Keratinocyte (primary cell): ENCODE measurements at regions not wholly inside any gene's neighbourhood (a gene's known extent, or its start where the extent isn't known, plus 50 kb on each side); places are given as distances from the start of the nearest gene placed in this dataset.

Source experiments
- DNase-seq: peaks from one replicate; pipeline ENCODE4 v3.0.0-alpha.2; 2011; ENCODE audit warnings: low read depth, missing footprints, low spot score
- FAIRE-seq: peaks from 2 replicates; lab custom pipeline; 2011; peaks lifted over from hg19 to GRCh38; lab: Jason Lieb, UNC
- H2AFZ ChIP-seq: 2 replicates; pipeline ENCODE4 v1.6.0; 2012; ENCODE audit warnings: low read length, control low read depth, inconsistent platforms; ENCODE audit not compliant: control insufficient read depth
- H3K27ac ChIP-seq: 2 replicates; pipeline ENCODE4 v1.5.1; 2011; ENCODE audit warnings: low read length; ENCODE audit not compliant: control insufficient read depth, insufficient read depth
- H3K27me3 ChIP-seq: 3 replicates; pipeline ENCODE4 v1.6.0; 2011; ENCODE audit warnings: low read length; ENCODE audit not compliant: control insufficient read depth, insufficient read depth; ENCODE audit errors: extremely low read depth
- H3K36me3 ChIP-seq, 2 experiments: 2 replicates in 1 of 2; 3 replicates in 1 of 2; pipeline ENCODE4 v1.5.1; 2011; ENCODE audit warnings: low read length in 2 of 2, mild to moderate bottlenecking in 1 of 2; ENCODE audit not compliant: control insufficient read depth in 2 of 2, insufficient read depth in 2 of 2; ENCODE audit errors: extremely low read depth in 1 of 2
- H3K4me1 ChIP-seq: 3 replicates; pipeline ENCODE4 v1.5.1; 2011; ENCODE audit warnings: low read length; ENCODE audit not compliant: control insufficient read depth, insufficient read depth; ENCODE audit errors: extremely low read depth
- H3K4me2 ChIP-seq: 3 replicates; pipeline ENCODE4 v1.6.0; 2011; ENCODE audit warnings: low read depth, low read length; ENCODE audit not compliant: control insufficient read depth, insufficient read depth; ENCODE audit errors: extremely low read depth
- H3K4me3 ChIP-seq, 3 experiments: fragments of 200-600 bp in 1 of 3; sonication (generic) in 1 of 3; 2 replicates in 2 of 3; 3 replicates in 1 of 3; pipeline ENCODE4 v1.5.1; 2011 to 2016; ENCODE audit warnings: low read length in 3 of 3, mild to moderate bottlenecking in 3 of 3, control low read depth in 2 of 3, inconsistent platforms in 1 of 3, low read depth in 1 of 3, mixed read lengths in 1 of 3, mixed run types in 1 of 3, moderate library complexity in 1 of 3; ENCODE audit not compliant: control insufficient read depth in 2 of 3, insufficient read depth in 2 of 3; ENCODE audit errors: extremely low read depth in 1 of 3
- H3K79me2 ChIP-seq: 2 replicates; pipeline ENCODE4 v1.6.0; 2012; ENCODE audit warnings: low read length; ENCODE audit not compliant: control insufficient read depth, insufficient read depth
- H3K9ac ChIP-seq: 3 replicates; pipeline ENCODE4 v1.6.0; 2011; ENCODE audit warnings: low read length; ENCODE audit not compliant: control insufficient read depth, insufficient read depth; ENCODE audit errors: extremely low read depth
- H3K9me1 ChIP-seq: 3 replicates; pipeline ENCODE4 v1.6.0; 2011; ENCODE audit warnings: low read length; ENCODE audit not compliant: control insufficient read depth, insufficient read depth; ENCODE audit errors: extremely low read depth
- H3K9me3 ChIP-seq: 2 replicates; pipeline ENCODE4 v1.5.1; 2012; ENCODE audit warnings: low read depth, low read length; ENCODE audit not compliant: control insufficient read depth
- H4K20me1 ChIP-seq: 3 replicates; pipeline ENCODE4 v1.6.0; 2011; ENCODE audit warnings: low read length; ENCODE audit not compliant: control insufficient read depth, insufficient read depth; ENCODE audit errors: extremely low read depth
- EZH2 ChIP-seq: IDR thresholded peaks from one replicate; pipeline ENCODE4 v1.6.1; 2012; ENCODE audit warnings: inconsistent platforms, mild to moderate bottlenecking, low read length, moderate library complexity
- dilution Hi-C: fragments of 300-500 bp; cut with MboI; formaldehyde crosslinking; loops from one replicate; pipeline ENCODE4 v1.7.0; 2020; ENCODE audit warnings: low sequenced_read_pairs; ENCODE audit not compliant: extremely low pct_ligation_motif_present
- TF ChIP-seq, protein P1 (sequence below), 3 experiments: IDR thresholded peaks in 1 of 3; conservative IDR thresholded peaks in 1 of 3; optimal IDR thresholded peaks in 1 of 3; 2 replicates in 2 of 3; 3 replicates in 1 of 3; pipeline versions ENCODE3 to v1.5.1; 2011; ENCODE audit warnings: low read length in 3 of 3, mild to moderate bottlenecking in 3 of 3, moderate library complexity in 2 of 3, control low read depth in 1 of 3, inconsistent platforms in 1 of 3; ENCODE audit not compliant: insufficient read depth in 2 of 3; ENCODE audit errors: extremely low read depth in 1 of 3

DNA sequence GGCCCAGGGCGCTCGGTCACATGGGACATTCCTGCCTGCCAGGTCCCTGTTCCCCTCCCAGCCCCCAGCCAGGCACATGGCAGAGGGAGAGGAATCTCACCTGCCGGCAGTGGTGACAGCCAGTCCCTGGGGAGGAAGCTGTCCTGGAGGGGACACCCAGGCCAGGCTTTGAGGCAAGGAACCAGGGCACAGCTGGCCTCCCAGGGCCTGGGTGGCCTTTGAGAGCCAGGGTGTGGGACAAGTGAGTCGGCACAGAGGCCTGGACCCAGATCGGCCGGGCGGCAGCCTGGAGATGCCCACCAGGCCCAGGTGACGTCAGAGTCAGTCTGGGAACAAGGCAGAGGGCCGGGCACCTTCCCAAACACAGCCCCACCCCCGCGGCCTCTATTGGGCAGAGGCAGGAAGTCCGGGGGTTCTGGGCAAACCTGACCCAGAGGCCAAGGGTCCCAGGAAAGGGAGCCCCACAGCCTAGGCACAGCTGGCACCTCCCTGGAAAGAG, 65.0 kb upstream of the CFAP46 start:
- Histone ChIP-seq H3K27ac (no peak overlapping the region), H3K4me3 (no peak overlapping the region), H3K36me3 (no peaks in the 10 kb centered on the region), H3K79me2 (no peaks in the 10 kb centered on the region), H3K4me2 (no peak overlapping the region), H4K20me1 (no peaks in the 10 kb centered on the region), H3K9ac (no peak overlapping the region), H2AFZ (no peak overlapping the region), H3K27me3 (peaks cover 7% of the 10 kb centered on the region), H3K9me3 (peaks cover 3% of the 10 kb centered on the region), H3K9me1 (no peaks in the 10 kb centered on the region), H3K4me1 (peaks cover 5% of the 10 kb centered on the region)
- TF ChIP-seq EZH2: no peak
- TF ChIP-seq, protein P1, sequence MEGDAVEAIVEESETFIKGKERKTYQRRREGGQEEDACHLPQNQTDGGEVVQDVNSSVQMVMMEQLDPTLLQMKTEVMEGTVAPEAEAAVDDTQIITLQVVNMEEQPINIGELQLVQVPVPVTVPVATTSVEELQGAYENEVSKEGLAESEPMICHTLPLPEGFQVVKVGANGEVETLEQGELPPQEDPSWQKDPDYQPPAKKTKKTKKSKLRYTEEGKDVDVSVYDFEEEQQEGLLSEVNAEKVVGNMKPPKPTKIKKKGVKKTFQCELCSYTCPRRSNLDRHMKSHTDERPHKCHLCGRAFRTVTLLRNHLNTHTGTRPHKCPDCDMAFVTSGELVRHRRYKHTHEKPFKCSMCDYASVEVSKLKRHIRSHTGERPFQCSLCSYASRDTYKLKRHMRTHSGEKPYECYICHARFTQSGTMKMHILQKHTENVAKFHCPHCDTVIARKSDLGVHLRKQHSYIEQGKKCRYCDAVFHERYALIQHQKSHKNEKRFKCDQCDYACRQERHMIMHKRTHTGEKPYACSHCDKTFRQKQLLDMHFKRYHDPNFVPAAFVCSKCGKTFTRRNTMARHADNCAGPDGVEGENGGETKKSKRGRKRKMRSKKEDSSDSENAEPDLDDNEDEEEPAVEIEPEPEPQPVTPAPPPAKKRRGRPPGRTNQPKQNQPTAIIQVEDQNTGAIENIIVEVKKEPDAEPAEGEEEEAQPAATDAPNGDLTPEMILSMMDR (optimal IDR thresholded peaks at IDR 0.05 in 1 of 3, IDR thresholded peaks at IDR 0.05 in 1 of 3, conservative IDR thresholded peaks at IDR 0.05 in 1 of 3; ENCODE audit: extremely low read depth in 1 of 3, insufficient read depth in 2 of 3, low read length in 3 of 3): no peak
- DNase-seq (no peak), FAIRE-seq (no peak)
- dilution Hi-C loops: no loop called here

DNA sequence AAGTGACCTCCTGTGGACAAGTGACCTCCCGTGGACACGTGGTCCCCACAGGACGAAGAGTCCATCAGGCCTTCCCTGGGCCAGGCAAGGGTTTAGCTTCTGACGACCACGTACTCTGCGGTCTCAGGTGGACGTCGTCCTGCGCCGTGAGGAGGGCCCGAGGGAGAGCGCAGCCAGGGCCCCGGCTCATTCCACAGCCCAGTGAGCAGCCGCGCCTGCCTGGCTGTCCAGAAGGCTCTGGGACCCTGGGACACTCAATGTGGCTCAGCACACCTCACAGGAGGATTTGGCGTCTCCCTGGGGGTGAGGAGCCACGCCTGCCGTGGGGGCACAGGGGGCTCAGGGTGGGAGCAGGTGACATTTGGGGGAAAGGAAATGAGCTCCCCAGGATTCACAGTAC, 64.4 kb upstream of the CFAP46 start:
- no peak for DNase-seq
- no peak overlapping the region for H3K27ac ChIP-seq
- H3K9me1 ChIP-seq: no peaks in the 10 kb centered on the region
- peaks cover 3% of the 10 kb centered on the region for H3K9me3 ChIP-seq
- no peaks in the 10 kb centered on the region for H3K36me3 ChIP-seq
- H3K4me1 ChIP-seq: peaks cover 5% of the 10 kb centered on the region
- H4K20me1 ChIP-seq: no peaks in the 10 kb centered on the region
- H3K79me2 ChIP-seq: no peaks in the 10 kb centered on the region
- H3K4me2 ChIP-seq: no peak overlapping the region
- FAIRE-seq: no peak
- dilution Hi-C loops: no loop called here
- H3K27me3 ChIP-seq: peaks cover 7% of the 10 kb centered on the region
- TF ChIP-seq, protein P1 (optimal IDR thresholded peaks at IDR 0.05 in 1 of 3, IDR thresholded peaks at IDR 0.05 in 1 of 3, conservative IDR thresholded peaks at IDR 0.05 in 1 of 3; ENCODE audit: extremely low read depth in 1 of 3, insufficient read depth in 2 of 3, low read length in 3 of 3): no peak
- no peak for TF ChIP-seq EZH2
- no peak overlapping the region for H3K9ac ChIP-seq
- no peak overlapping the region for H2AFZ ChIP-seq
- H3K4me3 ChIP-seq: no peak overlapping the region
